Globus pallidus (tissue), 1 donor: ENCODE measurements at regions not wholly inside any gene's neighbourhood (a gene's known extent, or its start where the extent isn't known, plus 50 kb on each side); places are given as distances from the start of the nearest gene placed in this dataset.

Source experiments
- DNase-seq: peaks from one replicate; pipeline ENCODE4 v3.0.0-alpha.2; 2015; ENCODE audit warnings: low spot score

DNA sequence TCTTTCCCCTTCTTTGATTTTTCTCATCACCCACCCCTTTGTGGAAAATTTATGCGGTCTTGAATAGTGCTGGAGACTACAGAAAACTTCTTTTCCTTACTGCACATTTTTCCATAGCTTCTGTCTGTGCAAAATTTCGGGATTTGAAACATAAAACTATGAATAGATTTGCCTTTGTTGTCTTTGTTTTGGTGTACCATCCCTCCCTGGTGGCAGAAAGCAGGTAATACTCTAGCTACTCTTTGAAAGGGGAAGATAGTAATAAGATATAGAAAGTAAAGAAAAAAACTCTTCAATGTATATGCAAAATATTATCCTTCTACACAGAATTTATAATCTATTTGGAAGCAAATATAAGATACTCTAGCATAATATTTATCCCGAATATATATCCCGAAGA lies 79.1 kb upstream of the LMO3 start:
- DNase-seq = no peak

DNA sequence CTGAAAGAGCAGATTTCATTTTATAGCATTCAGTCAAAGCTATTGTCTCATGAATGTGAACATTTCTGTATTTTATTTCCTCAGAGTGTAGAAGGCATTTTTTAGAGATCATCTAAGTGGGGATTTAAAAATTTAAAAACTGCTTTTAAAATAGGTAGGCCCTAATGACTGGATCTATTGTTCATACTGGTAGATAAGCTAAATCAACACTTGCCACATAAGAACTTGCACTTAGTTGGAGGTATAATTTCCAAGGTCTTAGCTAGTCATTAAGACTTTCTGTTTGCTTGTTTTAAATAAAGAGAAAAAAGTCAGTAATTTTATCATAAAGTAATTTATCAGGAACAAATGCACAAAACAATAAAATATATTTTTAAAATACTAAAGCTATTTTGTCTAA lies 75.2 kb upstream of the LMO3 start:
- no peak for DNase-seq

DNA sequence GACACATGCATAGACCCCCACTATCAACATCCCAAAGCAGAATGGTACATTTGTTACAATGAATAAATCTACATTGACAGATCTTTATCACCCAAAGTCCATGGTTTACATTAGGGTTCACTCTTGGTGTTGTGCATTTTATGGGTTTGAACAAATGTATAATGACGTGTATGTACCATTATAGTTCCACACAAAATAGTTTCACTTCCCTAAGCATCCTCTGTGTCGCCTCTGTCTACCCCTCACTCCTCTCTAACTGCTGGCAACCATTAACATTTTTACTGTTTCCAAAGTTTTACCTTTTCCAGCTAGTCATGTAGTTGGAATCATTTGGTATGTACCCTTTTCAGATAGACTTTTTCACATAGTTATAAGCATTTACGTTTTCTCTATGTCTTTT lies 69.5 kb upstream of the LMO3 start:
- no peak for DNase-seq

DNA sequence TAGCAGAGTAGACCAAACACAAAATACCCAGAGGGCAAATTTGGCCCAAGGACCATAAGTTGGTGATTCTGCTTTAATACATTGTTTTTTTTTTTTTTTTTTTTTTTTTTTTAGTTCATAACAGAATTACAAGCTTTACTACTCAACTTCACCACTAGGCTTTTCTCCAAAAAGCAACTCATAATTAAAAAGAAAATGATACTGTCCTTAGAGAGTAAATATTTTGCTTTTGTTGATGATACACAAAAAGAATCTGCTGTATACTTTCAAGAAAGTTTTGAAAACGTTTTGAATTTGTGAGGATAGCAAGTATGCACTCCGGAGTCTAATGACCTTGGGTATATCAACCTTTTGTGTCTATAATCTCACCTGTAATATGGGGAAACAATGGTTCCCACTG lies 68.9 kb upstream of the LMO3 start:
- no peak for DNase-seq

DNA sequence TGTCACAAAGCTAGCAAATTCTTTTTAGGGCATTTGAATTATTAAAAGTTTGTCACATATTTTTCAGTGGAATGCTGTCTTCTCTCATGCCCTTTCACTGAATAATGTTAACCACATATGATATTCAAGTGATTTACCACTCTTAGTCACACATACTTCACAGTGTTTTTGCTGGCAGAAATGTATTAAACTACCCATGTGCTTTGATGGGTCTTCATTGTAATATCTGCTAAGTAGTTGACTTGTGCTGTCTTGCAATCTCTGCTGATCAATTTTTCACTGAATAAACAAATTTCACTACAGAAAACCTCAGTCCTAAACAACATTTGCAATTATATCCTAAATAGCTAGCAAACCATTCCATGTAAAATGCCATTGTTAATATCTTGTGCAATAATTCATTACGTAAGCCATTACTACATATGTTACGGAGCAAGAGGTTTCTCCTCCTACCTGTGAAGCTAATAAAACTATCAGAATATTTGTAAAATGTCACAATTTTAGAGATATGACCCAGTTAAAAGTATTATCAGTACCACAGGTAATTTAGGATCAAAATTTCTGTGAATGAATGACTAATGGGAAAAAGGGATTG lies 64.6 kb upstream of the LMO3 start:
- no peak for DNase-seq

DNA sequence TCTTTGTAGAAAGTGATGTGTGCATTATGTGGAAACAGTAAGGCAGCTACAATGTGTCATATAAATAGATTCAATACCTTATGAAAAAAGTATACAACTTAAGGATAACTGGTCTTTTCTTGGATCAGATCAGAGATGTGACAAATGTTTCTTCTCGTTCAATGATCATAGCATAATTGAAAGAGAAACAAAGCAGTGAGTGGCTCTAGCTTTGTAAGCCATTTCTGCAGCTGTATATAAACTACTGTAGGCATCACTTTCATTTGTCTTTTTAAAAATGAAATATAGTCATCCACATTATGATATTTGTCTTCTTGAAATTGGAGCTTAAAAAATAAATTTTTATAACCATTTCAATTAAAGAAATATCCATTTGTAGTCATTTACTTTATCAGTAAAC lies 63.8 kb upstream of the LMO3 start:
- DNase-seq = no peak

DNA sequence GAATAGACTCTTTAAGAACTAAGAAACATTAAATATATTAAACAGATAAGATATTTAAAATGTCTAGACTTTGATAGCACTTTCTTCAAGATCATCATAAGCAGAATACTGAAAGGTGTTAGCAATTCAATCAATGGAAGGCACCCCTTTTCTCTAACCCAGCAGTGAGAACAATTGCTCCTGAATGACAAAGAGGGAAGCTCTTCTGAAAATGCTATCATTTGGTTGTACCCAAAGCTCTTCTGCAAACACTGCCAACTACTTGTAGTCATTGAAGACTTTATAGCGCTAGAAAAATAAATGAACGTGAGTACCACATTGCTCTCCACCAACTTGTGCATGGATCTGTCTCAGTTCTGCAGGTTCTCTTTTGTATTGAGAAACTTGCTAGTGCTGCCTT lies 62.2 kb upstream of the LMO3 start:
- no peak for DNase-seq

DNA sequence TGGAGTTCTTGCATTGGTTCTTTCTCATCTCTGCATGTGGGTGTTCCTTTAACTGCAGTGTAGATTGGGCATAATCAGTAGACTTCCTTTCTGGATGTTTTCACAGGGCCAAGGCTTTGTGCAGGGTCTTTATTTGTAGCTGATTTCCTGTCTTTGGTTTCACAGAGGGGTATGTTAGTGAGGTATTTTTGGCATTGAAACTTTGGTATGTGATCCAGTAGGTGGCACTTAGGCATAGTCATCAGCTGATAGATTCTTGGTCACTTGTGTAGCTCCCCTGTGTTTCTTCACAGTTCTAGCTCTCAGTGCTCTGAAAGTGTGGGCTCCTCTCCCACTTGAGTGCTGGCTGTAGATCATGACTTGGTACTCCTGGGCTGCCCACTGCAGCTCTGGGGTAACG lies 52.7 kb upstream of the LMO3 start:
- no peak for DNase-seq
